ENCODE measurements at regions not wholly inside any gene's neighbourhood (a gene's known extent, or its start where the extent isn't known, plus 50 kb on each side); places are given as distances from the start of the nearest gene placed in this dataset.

DNA sequence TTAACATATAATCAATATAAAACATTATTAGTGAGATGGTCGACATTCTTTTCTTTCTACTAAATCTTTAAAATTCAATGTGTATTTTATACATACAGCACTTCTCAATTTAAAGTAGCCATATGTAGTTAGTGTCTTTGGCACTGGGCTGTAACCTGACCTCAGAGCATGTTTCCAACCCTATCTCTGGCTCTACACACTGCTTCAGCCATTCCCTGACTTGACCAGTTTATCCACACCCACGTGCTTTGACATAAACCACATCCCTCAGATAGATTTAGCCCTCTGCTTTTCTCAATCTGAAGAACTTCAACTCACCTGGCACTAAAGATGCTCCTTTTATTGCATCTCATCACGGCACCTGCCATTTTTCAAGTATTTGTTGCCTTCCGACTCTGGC lies 58.3 kb downstream of the RGS2 start:
- Histone ChIP-seq H3K4me1 (replicated peaks in 1 of 2; ENCODE audit: control insufficient read depth in 2 of 2, insufficient read depth in 2 of 2, low read length in 2 of 2) (no peaks in the 10 kb centered on the region), H4K20me1 (replicated peaks; ENCODE audit: control insufficient read depth, insufficient read depth, low read length) (no peaks in the 10 kb centered on the region), H2AFZ (ENCODE audit: low read depth, low read length) (no peak overlapping the region), H3K9me1 (ENCODE audit: control insufficient read depth, insufficient read depth, low read length) (no peaks in the 10 kb centered on the region), H3K79me2 (ENCODE audit: control insufficient read depth, insufficient read depth, low read length) (no peaks in the 10 kb centered on the region), H3K27ac (ENCODE audit: extremely low read depth, low read depth, low read length) (no peak overlapping the region), H3K4me2 (ENCODE audit: insufficient read depth, low read length) (no peak overlapping the region), H3K4me3 (no peak overlapping the region), H3K9ac (ENCODE audit: insufficient read depth in 1 of 2, low read depth in 2 of 2, low read length in 2 of 2) (no peak overlapping the region), H3K36me3 (ENCODE audit: control insufficient read depth, insufficient read depth, low read length) (no peaks in the 10 kb centered on the region), H3K9me3 (replicated peaks; ENCODE audit: control insufficient read depth, insufficient read depth, low read depth, low read length) (no peaks in the 10 kb centered on the region), H3K27me3 (ENCODE audit: control insufficient read depth in 2 of 2, insufficient read depth in 2 of 2, low read length in 2 of 2) (peaks cover 0 to 6% of the 10 kb centered on the region in 2 experiments; a peak in 1 of 5 replicates)
- DNase-seq (ENCODE audit: extremely low read depth in 1 of 4, low spot score in 3 of 4) (peak in 1 of 4 experiments; percentile 11), ATAC-seq (peak; percentile 79), FAIRE-seq (peak; percentile 6)
- WGBS (ENCODE audit: insufficient coverage, low coverage, missing lambda C conversion rate), result 0% methylated on average over 4 of the region's 4 CpGs
- in situ Hi-C loops (cut with MboI) (no loop called here), intact Hi-C loops (cut with micrococcal nuclease) (no loop called here)
- TF ChIP-seq CBX3 (IDR thresholded peaks at IDR 0.05; ENCODE audit: borderline replicate concordance in 1 of 2, low read length in 2 of 2) (peak in 1 of 2 experiments; percentile 27; a peak in 1 of 3 replicates), ZNF551 (CRISPR knock-in tag; IDR thresholded peaks at IDR 0.05) (no peak)
- TF ChIP-seq, protein P1, sequence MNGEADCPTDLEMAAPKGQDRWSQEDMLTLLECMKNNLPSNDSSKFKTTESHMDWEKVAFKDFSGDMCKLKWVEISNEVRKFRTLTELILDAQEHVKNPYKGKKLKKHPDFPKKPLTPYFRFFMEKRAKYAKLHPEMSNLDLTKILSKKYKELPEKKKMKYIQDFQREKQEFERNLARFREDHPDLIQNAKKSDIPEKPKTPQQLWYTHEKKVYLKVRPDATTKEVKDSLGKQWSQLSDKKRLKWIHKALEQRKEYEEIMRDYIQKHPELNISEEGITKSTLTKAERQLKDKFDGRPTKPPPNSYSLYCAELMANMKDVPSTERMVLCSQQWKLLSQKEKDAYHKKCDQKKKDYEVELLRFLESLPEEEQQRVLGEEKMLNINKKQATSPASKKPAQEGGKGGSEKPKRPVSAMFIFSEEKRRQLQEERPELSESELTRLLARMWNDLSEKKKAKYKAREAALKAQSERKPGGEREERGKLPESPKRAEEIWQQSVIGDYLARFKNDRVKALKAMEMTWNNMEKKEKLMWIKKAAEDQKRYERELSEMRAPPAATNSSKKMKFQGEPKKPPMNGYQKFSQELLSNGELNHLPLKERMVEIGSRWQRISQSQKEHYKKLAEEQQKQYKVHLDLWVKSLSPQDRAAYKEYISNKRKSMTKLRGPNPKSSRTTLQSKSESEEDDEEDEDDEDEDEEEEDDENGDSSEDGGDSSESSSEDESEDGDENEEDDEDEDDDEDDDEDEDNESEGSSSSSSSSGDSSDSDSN (IDR thresholded peaks at IDR 0.05; ENCODE audit: borderline replicate concordance in 1 of 2, low read depth in 2 of 2, low read length in 2 of 2), result no peak
- BruUV-seq (replicated peaks), result no TSS peak
- CTCF ChIA-PET (ENCODE audit: low intra/inter-chr PET ratio), result no interaction called here
- POLR2A ChIA-PET, result interaction anchor here (0.8 kb wide), 1 partner anchor 641 kb away, joined by 3 read pairs; no protein-coding TSS in a partner anchor

Measured in K562 (cell line).